Uterus (tissue), 2 donors: ENCODE measurements at regions not wholly inside any gene's neighbourhood (a gene's known extent, or its start where the extent isn't known, plus 50 kb on each side); places are given as distances from the start of the nearest gene placed in this dataset.

Experiments used
- CTCF ChIP-seq, 4 experiments: fragments of 200-600 bp in 2 of 4; fragments of 450-650 bp in 2 of 4; sonication (generic) in 2 of 4; IDR thresholded peaks; one replicate each; pipeline ENCODE4 v1.5.1; 2016 to 2019; ENCODE audit warnings: antibody characterized with exemption in 4 of 4, mild to moderate bottlenecking in 2 of 4, moderate library complexity in 1 of 4
- POLR2A ChIP-seq, 2 donors: fragments of 450-650 bp; IDR thresholded peaks; one replicate each; pipeline ENCODE4 v1.6.1; 2016; ENCODE audit warnings: antibody characterized with exemption in 2 of 2, mild to moderate bottlenecking in 1 of 2, moderate library complexity in 1 of 2

GRCh38 chr3:161671141-161671540, 174.5 kb downstream of the OTOL1 start:
- TF ChIP-seq CTCF (IDR thresholded peaks at IDR 0.05) (no peak), POLR2A (IDR thresholded peaks at IDR 0.05) (no peak)
